GM06990 (cell line): ENCODE measurements at regions not wholly inside any gene's neighbourhood (a gene's known extent, or its start where the extent isn't known, plus 50 kb on each side); places are given as distances from the start of the nearest gene placed in this dataset.
A peak's percentile ranks its signal among the peaks of the same experiment; 100 is the strongest.

Source experiments
- DNase-seq: peaks from one replicate; pipeline ENCODE4 v3.0.0-alpha.2; 2011; ENCODE audit not compliant: insufficient read length; ENCODE audit errors: extremely low read depth
- H3K27me3 ChIP-seq: replicated peaks from 2 replicates; pipeline ENCODE4 v1.6.0; 2011; ENCODE audit warnings: low read length; ENCODE audit not compliant: control insufficient read depth, insufficient read depth
- H3K36me3 ChIP-seq: 2 replicates; pipeline ENCODE4 v1.5.1; 2011; ENCODE audit warnings: low read length; ENCODE audit not compliant: control insufficient read depth, insufficient read depth
- H3K4me3 ChIP-seq: replicated peaks from 2 replicates; pipeline ENCODE4 v1.5.1; 2011; ENCODE audit warnings: low read depth, mild to moderate bottlenecking, control low read depth, low read length
- TF ChIP-seq, protein P1 (sequence below): IDR thresholded peaks from 2 replicates; pipeline ENCODE4 v1.5.1; 2011; ENCODE audit warnings: low read length, control low read depth, mild to moderate bottlenecking, inconsistent platforms; ENCODE audit not compliant: insufficient read depth, poor library complexity, severe bottlenecking

- Histone ChIP-seq H3K4me3 (no peak overlapping the region), H3K36me3 (no peaks in the 10 kb centered on the region), H3K27me3 (peaks cover 1% of the 10 kb centered on the region; the same call in 1 of the 2 replicates)
- no peak for DNase-seq
- TF ChIP-seq, protein P1, sequence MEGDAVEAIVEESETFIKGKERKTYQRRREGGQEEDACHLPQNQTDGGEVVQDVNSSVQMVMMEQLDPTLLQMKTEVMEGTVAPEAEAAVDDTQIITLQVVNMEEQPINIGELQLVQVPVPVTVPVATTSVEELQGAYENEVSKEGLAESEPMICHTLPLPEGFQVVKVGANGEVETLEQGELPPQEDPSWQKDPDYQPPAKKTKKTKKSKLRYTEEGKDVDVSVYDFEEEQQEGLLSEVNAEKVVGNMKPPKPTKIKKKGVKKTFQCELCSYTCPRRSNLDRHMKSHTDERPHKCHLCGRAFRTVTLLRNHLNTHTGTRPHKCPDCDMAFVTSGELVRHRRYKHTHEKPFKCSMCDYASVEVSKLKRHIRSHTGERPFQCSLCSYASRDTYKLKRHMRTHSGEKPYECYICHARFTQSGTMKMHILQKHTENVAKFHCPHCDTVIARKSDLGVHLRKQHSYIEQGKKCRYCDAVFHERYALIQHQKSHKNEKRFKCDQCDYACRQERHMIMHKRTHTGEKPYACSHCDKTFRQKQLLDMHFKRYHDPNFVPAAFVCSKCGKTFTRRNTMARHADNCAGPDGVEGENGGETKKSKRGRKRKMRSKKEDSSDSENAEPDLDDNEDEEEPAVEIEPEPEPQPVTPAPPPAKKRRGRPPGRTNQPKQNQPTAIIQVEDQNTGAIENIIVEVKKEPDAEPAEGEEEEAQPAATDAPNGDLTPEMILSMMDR: no peak
These were observed 94.4 kb upstream of the LDAH start for GRCh38 chr2:20917287-20917660.

GRCh38 chr2:20916604-20917286 lies 93.8 kb upstream of the LDAH start:
- no peak overlapping the region for H3K4me3 ChIP-seq
- TF ChIP-seq, protein P1: peak; percentile 31
- H3K36me3 ChIP-seq: no peaks in the 10 kb centered on the region
- no peak for DNase-seq
- H3K27me3 ChIP-seq: peaks cover 1% of the 10 kb centered on the region; the same call in 1 of the 2 replicates

GRCh38 chr2:20915271-20915670 lies 92.4 kb upstream of the LDAH start:
- no peak for DNase-seq
- no peak overlapping the region for H3K4me3 ChIP-seq
- TF ChIP-seq, protein P1: no peak
- H3K36me3 ChIP-seq: no peaks in the 10 kb centered on the region
- peaks cover 1% of the 10 kb centered on the region; the same call in 1 of the 2 replicates for H3K27me3 ChIP-seq

- no peak overlapping the region for H3K4me3 ChIP-seq
- no peaks in the 10 kb centered on the region for H3K36me3 ChIP-seq
- TF ChIP-seq, protein P1: no peak
- DNase-seq: no peak
- H3K27me3 ChIP-seq: peaks cover 1% of the 10 kb centered on the region; the same call in 1 of the 2 replicates
These were observed 91.9 kb upstream of the LDAH start for GRCh38 chr2:20914771-20915170.

- no peaks in the 10 kb centered on the region for H3K36me3 ChIP-seq
- DNase-seq: no peak
- H3K27me3 ChIP-seq: peaks cover 1% of the 10 kb centered on the region; the same call in 1 of the 2 replicates
- no peak overlapping the region for H3K4me3 ChIP-seq
- TF ChIP-seq, protein P1: no peak
These were observed 91.2 kb upstream of the LDAH start for GRCh38 chr2:20914087-20914486.

DNA sequence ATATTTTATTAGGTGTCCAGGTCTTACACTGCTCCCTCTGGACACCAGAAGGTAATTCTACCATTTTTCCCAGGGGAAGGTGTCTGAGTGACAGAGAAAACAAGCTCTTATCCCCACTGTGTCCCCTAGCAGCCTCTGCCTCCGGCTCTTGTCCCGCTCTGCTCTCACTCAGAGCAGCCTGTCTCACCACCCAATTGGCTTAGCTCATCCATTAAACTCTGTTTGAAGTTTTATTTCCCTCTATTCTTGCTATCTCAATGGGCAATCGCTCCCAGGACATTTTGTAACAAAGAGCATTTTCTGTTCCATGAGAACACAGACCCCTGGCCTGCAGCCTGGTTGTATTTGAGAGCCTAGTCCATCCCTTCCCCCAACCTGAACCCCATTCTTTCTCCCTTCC lies 90.6 kb upstream of the LDAH start:
- TF ChIP-seq, protein P1: no peak
- DNase-seq: no peak
- peaks cover 1% of the 10 kb centered on the region; the same call in 1 of the 2 replicates for H3K27me3 ChIP-seq
- no peak overlapping the region for H3K4me3 ChIP-seq
- no peaks in the 10 kb centered on the region for H3K36me3 ChIP-seq
